ENCODE measurements at regions not wholly inside any gene's neighbourhood (a gene's known extent, or its start where the extent isn't known, plus 50 kb on each side); places are given as distances from the start of the nearest gene placed in this dataset.
"Not testable (repeated sequence)": the region's sequence is repeated elsewhere in the genome, so short reads cannot be mapped to it uniquely, and the experiment has no call there.

- H3K27ac ChIP-seq (ENCODE audit: low read depth in 2 of 2, low read length in 1 of 2); H3K9me3 ChIP-seq (ENCODE audit: control insufficient read depth in 2 of 2, insufficient read depth in 1 of 2, low read depth in 1 of 2, low read length in 1 of 2); H3K4me3 ChIP-seq (ENCODE audit: low read depth in 1 of 2, low read length in 2 of 2); H3K36me3 ChIP-seq (ENCODE audit: control insufficient read depth in 2 of 2, insufficient read depth in 2 of 2, low read length in 1 of 2); H3K27me3 ChIP-seq (ENCODE audit: control insufficient read depth in 1 of 2, insufficient read depth in 2 of 2, low read length in 2 of 2): not testable (repeated sequence)
- 68 to 73% methylated on average over 4 to 5 of the region's 5 CpGs for WGBS, 2 donors
- peaks cover 6 to 18% of the 10 kb centered on the region in 2 donors for H3K4me1 ChIP-seq (ENCODE audit: control insufficient read depth in 2 of 2, insufficient read depth in 2 of 2, low read length in 1 of 2)
Observed at GRCh38 chr1:30651395-30651794, 72.0 kb downstream of the MATN1 start.

- no peaks in the 10 kb centered on the region for H3K9me3 ChIP-seq (ENCODE audit: control insufficient read depth in 2 of 2, insufficient read depth in 1 of 2, low read depth in 1 of 2, low read length in 1 of 2)
- no peak overlapping the region for H3K27ac ChIP-seq (ENCODE audit: low read depth in 2 of 2, low read length in 1 of 2)
- peaks cover 6 to 18% of the 10 kb centered on the region in 2 donors for H3K4me1 ChIP-seq (ENCODE audit: control insufficient read depth in 2 of 2, insufficient read depth in 2 of 2, low read length in 1 of 2)
- H3K4me3 ChIP-seq (ENCODE audit: low read depth in 1 of 2, low read length in 2 of 2) = no peak overlapping the region
- H3K36me3 ChIP-seq (ENCODE audit: control insufficient read depth in 2 of 2, insufficient read depth in 2 of 2, low read length in 1 of 2) = no peaks in the 10 kb centered on the region
- no peaks in the 10 kb centered on the region for H3K27me3 ChIP-seq (ENCODE audit: control insufficient read depth in 1 of 2, insufficient read depth in 2 of 2, low read length in 2 of 2)
- 54 to 57% methylated on average over 7 of the region's 7 CpGs for whole genome bisulfite sequencing, 2 donors
Observed at GRCh38 chr1:30650968-30651320, 72.4 kb downstream of the MATN1 start.

- Histone ChIP-seq H3K27ac (ENCODE audit: low read depth in 2 of 2, low read length in 1 of 2) (peak overlapping the region in 1 of 2 donors; percentile 69), H3K27me3 (ENCODE audit: control insufficient read depth in 1 of 2, insufficient read depth in 2 of 2, low read length in 2 of 2) (no peaks in the 10 kb centered on the region), H3K9me3 (ENCODE audit: control insufficient read depth in 2 of 2, insufficient read depth in 1 of 2, low read depth in 1 of 2, low read length in 1 of 2) (no peaks in the 10 kb centered on the region), H3K36me3 (ENCODE audit: control insufficient read depth in 2 of 2, insufficient read depth in 2 of 2, low read length in 1 of 2) (no peaks in the 10 kb centered on the region), H3K4me3 (ENCODE audit: low read depth in 1 of 2, low read length in 2 of 2) (no peak overlapping the region), H3K4me1 (ENCODE audit: control insufficient read depth in 2 of 2, insufficient read depth in 2 of 2, low read length in 1 of 2) (peaks cover 6 to 18% of the 10 kb centered on the region in 2 donors)
- WGBS, 2 donors = 51 to 52% methylated on average over 13 of the region's 13 CpGs
Observed at GRCh38 chr1:30650038-30650967, 73.1 kb downstream of the MATN1 start.

GRCh38 chr1:30649321-30649991 lies 73.9 kb downstream of the MATN1 start:
- 46 to 50% methylated on average over 8 of the region's 8 CpGs for WGBS, 2 donors
- H3K9me3 ChIP-seq (ENCODE audit: control insufficient read depth in 2 of 2, insufficient read depth in 1 of 2, low read depth in 1 of 2, low read length in 1 of 2) = no peaks in the 10 kb centered on the region
- H3K4me3 ChIP-seq (ENCODE audit: low read depth in 1 of 2, low read length in 2 of 2) = no peak overlapping the region
- H3K27ac ChIP-seq (ENCODE audit: low read depth in 2 of 2, low read length in 1 of 2) = peak overlapping the region; percentile 13 to 84
- no peaks in the 10 kb centered on the region for H3K27me3 ChIP-seq (ENCODE audit: control insufficient read depth in 1 of 2, insufficient read depth in 2 of 2, low read length in 2 of 2)
- H3K36me3 ChIP-seq (ENCODE audit: control insufficient read depth in 2 of 2, insufficient read depth in 2 of 2, low read length in 1 of 2) = no peaks in the 10 kb centered on the region
- peaks cover 6 to 18% of the 10 kb centered on the region in 2 donors for H3K4me1 ChIP-seq (ENCODE audit: control insufficient read depth in 2 of 2, insufficient read depth in 2 of 2, low read length in 1 of 2)

- Histone ChIP-seq H3K9me3 (ENCODE audit: control insufficient read depth in 2 of 2, insufficient read depth in 1 of 2, low read depth in 1 of 2, low read length in 1 of 2) (no peaks in the 10 kb centered on the region), H3K4me1 (ENCODE audit: control insufficient read depth in 2 of 2, insufficient read depth in 2 of 2, low read length in 1 of 2) (peaks cover 6 to 18% of the 10 kb centered on the region in 2 donors), H3K27me3 (ENCODE audit: control insufficient read depth in 1 of 2, insufficient read depth in 2 of 2, low read length in 2 of 2) (no peaks in the 10 kb centered on the region), H3K36me3 (ENCODE audit: control insufficient read depth in 2 of 2, insufficient read depth in 2 of 2, low read length in 1 of 2) (no peaks in the 10 kb centered on the region), H3K4me3 (ENCODE audit: low read depth in 1 of 2, low read length in 2 of 2) (no peak overlapping the region), H3K27ac (ENCODE audit: low read depth in 2 of 2, low read length in 1 of 2) (no peak overlapping the region)
- 56 to 63% methylated on average over 9 of the region's 9 CpGs for WGBS, 2 donors
Observed at GRCh38 chr1:30648408-30649000, 74.9 kb downstream of the MATN1 start.

GRCh38 chr1:30645807-30646206 lies 77.6 kb downstream of the MATN1 start:
- peaks cover 6 to 14% of the 10 kb centered on the region in 2 donors for H3K4me1 ChIP-seq (ENCODE audit: control insufficient read depth in 2 of 2, insufficient read depth in 2 of 2, low read length in 1 of 2)
- no peaks in the 10 kb centered on the region for H3K36me3 ChIP-seq (ENCODE audit: control insufficient read depth in 2 of 2, insufficient read depth in 2 of 2, low read length in 1 of 2)
- no peak overlapping the region for H3K27ac ChIP-seq (ENCODE audit: low read depth in 2 of 2, low read length in 1 of 2)
- no peaks in the 10 kb centered on the region for H3K27me3 ChIP-seq (ENCODE audit: control insufficient read depth in 1 of 2, insufficient read depth in 2 of 2, low read length in 2 of 2)
- WGBS, 2 donors = 62 to 67% methylated on average over 3 of the region's 3 CpGs
- no peak overlapping the region for H3K4me3 ChIP-seq (ENCODE audit: low read depth in 1 of 2, low read length in 2 of 2)
- no peaks in the 10 kb centered on the region for H3K9me3 ChIP-seq (ENCODE audit: control insufficient read depth in 2 of 2, insufficient read depth in 1 of 2, low read depth in 1 of 2, low read length in 1 of 2)

- 65 to 66% methylated on average over 22 of the region's 22 CpGs for WGBS, 2 donors
- H3K4me3 ChIP-seq (ENCODE audit: low read depth in 1 of 2, low read length in 2 of 2) = no peak overlapping the region
- no peaks in the 10 kb centered on the region for H3K36me3 ChIP-seq (ENCODE audit: control insufficient read depth in 2 of 2, insufficient read depth in 2 of 2, low read length in 1 of 2)
- H3K9me3 ChIP-seq (ENCODE audit: control insufficient read depth in 2 of 2, insufficient read depth in 1 of 2, low read depth in 1 of 2, low read length in 1 of 2) = no peaks in the 10 kb centered on the region
- no peaks in the 10 kb centered on the region for H3K27me3 ChIP-seq (ENCODE audit: control insufficient read depth in 1 of 2, insufficient read depth in 2 of 2, low read length in 2 of 2)
- no peaks in the 10 kb centered on the region for H3K4me1 ChIP-seq (ENCODE audit: control insufficient read depth in 2 of 2, insufficient read depth in 2 of 2, low read length in 1 of 2)
- H3K27ac ChIP-seq (ENCODE audit: low read depth in 2 of 2, low read length in 1 of 2) = no peak overlapping the region
Observed at GRCh38 chr1:30642391-30643120, 80.8 kb downstream of the MATN1 start.

- no peaks in the 10 kb centered on the region for H3K9me3 ChIP-seq (ENCODE audit: control insufficient read depth in 2 of 2, insufficient read depth in 1 of 2, low read depth in 1 of 2, low read length in 1 of 2)
- H3K36me3 ChIP-seq (ENCODE audit: control insufficient read depth in 2 of 2, insufficient read depth in 2 of 2, low read length in 1 of 2) = no peaks in the 10 kb centered on the region
- H3K4me1 ChIP-seq (ENCODE audit: control insufficient read depth in 2 of 2, insufficient read depth in 2 of 2, low read length in 1 of 2) = no peaks in the 10 kb centered on the region
- H3K27me3 ChIP-seq (ENCODE audit: control insufficient read depth in 1 of 2, insufficient read depth in 2 of 2, low read length in 2 of 2) = no peaks in the 10 kb centered on the region
- 69% methylated on average over 13 of the region's 13 CpGs for WGBS, 2 donors
- H3K27ac ChIP-seq (ENCODE audit: low read depth in 2 of 2, low read length in 1 of 2) = no peak overlapping the region
- H3K4me3 ChIP-seq (ENCODE audit: low read depth in 1 of 2, low read length in 2 of 2) = no peak overlapping the region
Observed at GRCh38 chr1:30641572-30642353, 81.6 kb downstream of the MATN1 start.

All from esophagus (tissue), 2 donors.